OCI-LY7 (cell line): ENCODE measurements at regions not wholly inside any gene's neighbourhood (a gene's known extent, or its start where the extent isn't known, plus 50 kb on each side); places are given as distances from the start of the nearest gene placed in this dataset.

Experiments used
- BruUV-seq: library from RNA; stranded (reverse); fragments of 400-500 nt; replicated peaks from 2 replicates; lab custom pipeline; 2021; lab: Mats Ljungman, UMichigan
- CTCF ChIA-PET: fragments of 300-600 bp; sonication (Branson Sonifier 250); formaldehyde crosslinking; loops from one replicate; lab custom pipeline; 2022; ENCODE audit warnings: antibody characterized with exemption; ENCODE audit not compliant: unreplicated experiment; lab: Charles Lee
- POLR2A ChIA-PET: fragments of 300-600 bp; sonication (Branson Sonifier 250); formaldehyde crosslinking; loops from one replicate; lab custom pipeline; 2022; ENCODE audit warnings: antibody characterized with exemption; lab: Charles Lee
- DNase-seq: peaks from one replicate; pipeline ENCODE4 v3.0.0-alpha.2; 2015; ENCODE audit warnings: low spot score
- H2AFZ ChIP-seq: fragments of 200-600 bp; sonication (generic), shearing (Covaris generic); 2 replicates; pipeline ENCODE4 v1.6.1; 2014; ENCODE audit warnings: mild to moderate bottlenecking, antibody characterized with exemption, low read length, moderate library complexity
- H3K27ac ChIP-seq: fragments of 200-600 bp; sonication (generic); 2 replicates; pipeline ENCODE4 v1.5.1; 2014; ENCODE audit warnings: mixed run types, low read depth, mild to moderate bottlenecking, moderate library complexity, low read length, inconsistent platforms; ENCODE audit not compliant: poor library complexity, severe bottlenecking
- H3K36me3 ChIP-seq: fragments of 200-600 bp; sonication (generic); 2 replicates; pipeline ENCODE4 v1.6.1; 2014; ENCODE audit warnings: mild to moderate bottlenecking, antibody characterized with exemption, low read length, moderate library complexity, mixed read lengths; ENCODE audit not compliant: insufficient read depth
- H3K4me1 ChIP-seq: fragments of 200-600 bp; sonication (generic); 2 replicates; pipeline ENCODE4 v1.5.1; 2014; ENCODE audit warnings: mild to moderate bottlenecking, low read length; ENCODE audit not compliant: insufficient read depth, poor library complexity, severe bottlenecking
- H3K4me2 ChIP-seq: fragments of 200-600 bp; sonication (generic); 2 replicates; pipeline ENCODE4 v1.6.1; 2014; ENCODE audit warnings: mild to moderate bottlenecking, low read length
- H3K4me3 ChIP-seq: fragments of 200-600 bp; sonication (generic); 2 replicates; pipeline ENCODE4 v1.5.1; 2014; ENCODE audit warnings: mild to moderate bottlenecking, low read depth, low read length; ENCODE audit not compliant: poor library complexity, severe bottlenecking
- H3K79me2 ChIP-seq: fragments of 200-600 bp; sonication (generic); 2 replicates; pipeline ENCODE4 v1.6.1; 2016; ENCODE audit warnings: low read depth, mild to moderate bottlenecking, low read length, moderate library complexity, mixed read lengths; ENCODE audit not compliant: insufficient read depth
- H3K9me2 ChIP-seq: fragments of 200-600 bp; sonication (generic); 2 replicates; pipeline ENCODE4 v1.6.1; 2016; ENCODE audit warnings: mild to moderate bottlenecking, low read length, mixed read lengths; ENCODE audit not compliant: insufficient read depth
- H3K9me3 ChIP-seq: fragments of 200-600 bp; sonication (generic); 2 replicates; pipeline ENCODE4 v1.6.1; 2014; ENCODE audit warnings: mild to moderate bottlenecking, mixed run types, low read length, mixed read lengths
- H4K20me1 ChIP-seq: fragments of 200-600 bp; sonication (generic); 2 replicates; pipeline ENCODE4 v1.6.1; 2014; ENCODE audit warnings: mild to moderate bottlenecking, antibody characterized with exemption, low read length, moderate library complexity, mixed read lengths; ENCODE audit not compliant: insufficient read depth
- EZH2phosphoT487 ChIP-seq: fragments of 200-600 bp; sonication (generic); IDR thresholded peaks from 2 replicates; pipeline ENCODE4 v1.6.1; 2018; ENCODE audit warnings: low read depth, borderline replicate concordance, mild to moderate bottlenecking, mixed run types, antibody characterized with exemption, low read length, moderate library complexity, mixed read lengths
- intact Hi-C: fragments of 100-400 bp; cut with micrococcal nuclease; formaldehyde crosslinking; loops from one replicate; pipeline ENCODE4 v1.10.0; 2022; ENCODE audit not compliant: unreplicated experiment
- TF ChIP-seq, protein P1 (sequence below): fragments of 200-600 bp; sonication (generic); conservative IDR thresholded peaks from 2 replicates; pipeline ENCODE4 v1.5.1; 2014; ENCODE audit warnings: mild to moderate bottlenecking, antibody characterized with exemption, low read length, moderate library complexity, mixed read lengths

DNA sequence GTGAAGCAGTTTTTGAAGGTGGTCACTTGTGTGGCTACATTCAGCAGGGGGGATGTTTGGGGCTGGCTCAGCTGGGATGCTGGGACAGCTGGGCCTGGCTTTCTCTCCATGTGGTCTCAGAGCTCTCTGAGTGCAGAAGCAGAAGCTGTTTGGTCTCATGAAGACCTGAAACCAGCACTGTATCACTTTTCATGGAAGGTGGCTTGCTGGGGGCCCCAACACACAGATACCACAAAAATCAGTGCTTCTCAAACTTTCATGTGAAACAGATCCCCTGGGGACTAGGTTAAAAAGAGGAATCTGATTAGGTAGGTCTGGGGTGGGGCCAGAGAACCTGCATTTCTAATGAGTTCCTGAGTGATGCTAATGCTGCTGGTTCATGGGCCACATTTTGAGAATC is 347.3 kb downstream of the DHX35 start:
- no peak overlapping the region for H3K4me2 ChIP-seq
- ChIA-PET CTCF (no interaction called here), POLR2A (no interaction called here)
- no peak for TF ChIP-seq EZH2phosphoT487
- TF ChIP-seq, protein P1, sequence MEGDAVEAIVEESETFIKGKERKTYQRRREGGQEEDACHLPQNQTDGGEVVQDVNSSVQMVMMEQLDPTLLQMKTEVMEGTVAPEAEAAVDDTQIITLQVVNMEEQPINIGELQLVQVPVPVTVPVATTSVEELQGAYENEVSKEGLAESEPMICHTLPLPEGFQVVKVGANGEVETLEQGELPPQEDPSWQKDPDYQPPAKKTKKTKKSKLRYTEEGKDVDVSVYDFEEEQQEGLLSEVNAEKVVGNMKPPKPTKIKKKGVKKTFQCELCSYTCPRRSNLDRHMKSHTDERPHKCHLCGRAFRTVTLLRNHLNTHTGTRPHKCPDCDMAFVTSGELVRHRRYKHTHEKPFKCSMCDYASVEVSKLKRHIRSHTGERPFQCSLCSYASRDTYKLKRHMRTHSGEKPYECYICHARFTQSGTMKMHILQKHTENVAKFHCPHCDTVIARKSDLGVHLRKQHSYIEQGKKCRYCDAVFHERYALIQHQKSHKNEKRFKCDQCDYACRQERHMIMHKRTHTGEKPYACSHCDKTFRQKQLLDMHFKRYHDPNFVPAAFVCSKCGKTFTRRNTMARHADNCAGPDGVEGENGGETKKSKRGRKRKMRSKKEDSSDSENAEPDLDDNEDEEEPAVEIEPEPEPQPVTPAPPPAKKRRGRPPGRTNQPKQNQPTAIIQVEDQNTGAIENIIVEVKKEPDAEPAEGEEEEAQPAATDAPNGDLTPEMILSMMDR = no peak
- H3K36me3 ChIP-seq = no peaks in the 10 kb centered on the region
- no peaks in the 10 kb centered on the region for H3K9me3 ChIP-seq
- H3K9me2 ChIP-seq = no peaks in the 10 kb centered on the region
- no peaks in the 10 kb centered on the region for H3K4me1 ChIP-seq
- H3K4me3 ChIP-seq = no peak overlapping the region
- H3K79me2 ChIP-seq = no peaks in the 10 kb centered on the region
- no TSS peak for BruUV-seq
- intact Hi-C loops = no loop called here
- no peak overlapping the region for H3K27ac ChIP-seq
- H2AFZ ChIP-seq = no peak overlapping the region
- H4K20me1 ChIP-seq = no peaks in the 10 kb centered on the region
- no peak for DNase-seq

DNA sequence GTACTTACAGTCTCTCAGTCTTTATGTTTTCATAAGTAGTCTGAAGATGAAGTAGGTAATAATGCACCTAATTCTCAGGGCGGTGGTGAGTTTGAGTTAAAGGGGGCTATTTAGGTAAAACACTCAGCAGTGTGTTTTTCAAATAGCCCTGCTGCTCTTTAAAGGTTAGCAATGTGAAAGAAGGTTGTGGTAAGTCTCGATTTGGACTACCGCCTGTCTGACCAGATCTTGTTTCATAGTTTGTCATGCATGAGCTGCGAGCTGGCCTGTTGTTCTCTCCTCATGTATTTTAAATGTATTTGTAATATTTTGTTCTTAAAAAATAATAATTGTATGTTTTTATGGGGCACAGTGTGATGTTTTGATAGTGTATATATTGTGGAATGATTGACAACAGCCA is 340.2 kb downstream of the DHX35 start:
- Histone ChIP-seq H3K9me2 (no peaks in the 10 kb centered on the region), H3K79me2 (no peaks in the 10 kb centered on the region), H3K4me2 (no peak overlapping the region), H3K9me3 (no peaks in the 10 kb centered on the region), H3K27ac (no peak overlapping the region), H2AFZ (no peak overlapping the region), H3K36me3 (no peaks in the 10 kb centered on the region), H3K4me1 (no peaks in the 10 kb centered on the region), H4K20me1 (no peaks in the 10 kb centered on the region), H3K4me3 (no peak overlapping the region)
- intact Hi-C loops = no loop called here
- ChIA-PET CTCF (interaction anchor here (0.7 kb wide), 1 partner anchor 8 kb away, joined by 4 read pairs; no protein-coding TSS in a partner anchor), POLR2A (no interaction called here)
- BruUV-seq = no TSS peak
- TF ChIP-seq EZH2phosphoT487 = no peak
- TF ChIP-seq, protein P1 = no peak
- DNase-seq = no peak

DNA sequence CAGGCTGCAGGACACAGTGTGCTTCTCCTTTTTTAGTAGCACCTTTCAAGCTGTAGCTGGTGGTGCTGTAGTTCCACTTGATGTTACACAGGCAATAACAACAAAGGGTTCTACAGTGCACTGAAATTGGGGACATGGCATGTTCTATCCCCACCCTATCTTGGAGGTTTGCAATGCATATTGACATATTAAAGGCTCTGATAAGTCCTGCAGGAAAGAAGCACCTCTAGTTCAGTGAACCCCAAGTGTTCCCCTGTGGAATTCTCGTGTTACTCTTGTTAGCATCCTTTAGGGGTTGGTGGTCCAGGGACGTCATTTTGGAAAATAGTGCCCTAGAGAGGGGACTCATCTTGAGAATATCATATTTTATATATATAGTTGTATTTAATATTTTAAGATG is 337.6 kb downstream of the DHX35 start:
- H3K4me1 ChIP-seq = no peaks in the 10 kb centered on the region
- CTCF ChIA-PET = no interaction called here
- H4K20me1 ChIP-seq = no peaks in the 10 kb centered on the region
- POLR2A ChIA-PET = no interaction called here
- no peaks in the 10 kb centered on the region for H3K36me3 ChIP-seq
- H2AFZ ChIP-seq = no peak overlapping the region
- no peak overlapping the region for H3K27ac ChIP-seq
- DNase-seq = no peak
- no peaks in the 10 kb centered on the region for H3K9me2 ChIP-seq
- no peak overlapping the region for H3K4me2 ChIP-seq
- H3K9me3 ChIP-seq = no peaks in the 10 kb centered on the region
- H3K79me2 ChIP-seq = no peaks in the 10 kb centered on the region
- BruUV-seq = no TSS peak
- H3K4me3 ChIP-seq = no peak overlapping the region
- no peak for TF ChIP-seq EZH2phosphoT487
- TF ChIP-seq, protein P1 = no peak
- intact Hi-C loops = no loop called here
